ENCODE measurements at regions not wholly inside any gene's neighbourhood (a gene's known extent, or its start where the extent isn't known, plus 50 kb on each side); places are given as distances from the start of the nearest gene placed in this dataset.

DNA sequence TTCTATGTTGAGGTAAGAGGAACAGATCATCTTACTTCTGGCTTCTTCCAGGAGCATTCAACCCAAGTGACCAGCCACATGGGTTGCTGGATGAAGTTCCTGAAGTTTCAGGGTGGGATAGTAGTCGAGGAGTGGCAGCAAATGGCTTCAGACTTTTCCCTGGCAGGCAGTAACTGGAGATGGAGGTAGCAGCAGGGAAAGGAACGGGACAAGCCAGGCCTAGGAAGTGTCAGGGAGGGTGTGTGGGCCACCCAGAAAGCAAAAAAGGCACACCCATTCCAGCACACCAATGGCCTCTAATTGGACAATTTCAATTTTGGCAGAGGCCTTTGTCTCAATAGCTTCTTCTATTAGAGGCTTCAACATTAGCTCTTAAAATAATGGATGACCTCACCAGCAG, 498.6 kb upstream of the ATP11B start:
- TF ChIP-seq POLR2A (IDR thresholded peaks at IDR 0.05; ENCODE audit: low read depth, low read length): no peak
- TF ChIP-seq CTCF (conservative IDR thresholded peaks at IDR 0.05; ENCODE audit: low read depth, low read length): no peak
- no peak for TF ChIP-seq BHLHE40 (IDR thresholded peaks at IDR 0.05; ENCODE audit: low read depth, low read length)
- TF ChIP-seq CEBPB (IDR thresholded peaks at IDR 0.05; ENCODE audit: low read depth, low read length): no peak
- TF ChIP-seq MAZ (IDR thresholded peaks at IDR 0.05; ENCODE audit: borderline replicate concordance, low read depth, low read length): no peak
- TF ChIP-seq RFX5 (IDR thresholded peaks at IDR 0.05; ENCODE audit: low read depth, low read length): no peak
